Coronary artery (tissue), 2 donors: ENCODE measurements at regions not wholly inside any gene's neighbourhood (a gene's known extent, or its start where the extent isn't known, plus 50 kb on each side); places are given as distances from the start of the nearest gene placed in this dataset.

Experiments
- DNase-seq: peaks from one replicate; pipeline ENCODE4 v3.0.0-alpha.2; 2017; ENCODE audit warnings: low spot score
- H3K27ac ChIP-seq, 2 donors: fragments of 200-600 bp; sonication (generic); one replicate each; pipeline ENCODE4 v1.5.1; 2016 to 2019
- H3K4me3 ChIP-seq: fragments of 200-600 bp; sonication (generic); 2 replicates; pipeline ENCODE4 v1.5.1; 2016; ENCODE audit warnings: mild to moderate bottlenecking, moderate library complexity
- CTCF ChIP-seq: fragments of 200-600 bp; sonication (generic); IDR thresholded peaks from one replicate; pipeline ENCODE4 v1.5.1; 2019; ENCODE audit warnings: antibody characterized with exemption

GRCh38 chr15:98231696-98232440 is 271.4 kb downstream of the ARRDC4 start:
- no peak for DNase-seq
- TF ChIP-seq CTCF: no peak
- no peak overlapping the region for H3K4me3 ChIP-seq
- H3K27ac ChIP-seq: no peak overlapping the region

GRCh38 chr15:98232761-98233160 is 272.3 kb downstream of the ARRDC4 start:
- Histone ChIP-seq H3K4me3 (no peak overlapping the region), H3K27ac (no peak overlapping the region)
- TF ChIP-seq CTCF: no peak
- DNase-seq: no peak

DNA sequence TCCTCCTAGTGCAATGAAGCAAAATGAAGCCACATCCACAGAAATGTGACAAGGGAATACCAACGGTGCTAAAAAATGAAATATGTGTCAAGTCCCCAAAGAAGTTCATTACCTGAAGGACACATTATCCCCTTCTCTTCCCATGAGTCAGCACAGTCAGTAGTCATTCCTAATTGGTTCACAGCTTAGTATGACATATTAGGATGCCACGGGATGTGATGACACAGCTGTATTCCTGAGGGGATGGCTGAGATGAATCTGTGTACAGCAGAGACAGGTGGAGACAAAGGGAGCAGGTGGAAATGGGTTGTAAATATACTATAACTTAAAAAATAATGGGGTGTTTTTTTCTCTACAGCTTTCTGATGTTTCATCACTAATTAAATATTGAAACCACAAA is 273.4 kb downstream of the ARRDC4 start:
- Histone ChIP-seq H3K4me3 (no peak overlapping the region), H3K27ac (no peak overlapping the region)
- DNase-seq: no peak
- TF ChIP-seq CTCF: no peak

DNA sequence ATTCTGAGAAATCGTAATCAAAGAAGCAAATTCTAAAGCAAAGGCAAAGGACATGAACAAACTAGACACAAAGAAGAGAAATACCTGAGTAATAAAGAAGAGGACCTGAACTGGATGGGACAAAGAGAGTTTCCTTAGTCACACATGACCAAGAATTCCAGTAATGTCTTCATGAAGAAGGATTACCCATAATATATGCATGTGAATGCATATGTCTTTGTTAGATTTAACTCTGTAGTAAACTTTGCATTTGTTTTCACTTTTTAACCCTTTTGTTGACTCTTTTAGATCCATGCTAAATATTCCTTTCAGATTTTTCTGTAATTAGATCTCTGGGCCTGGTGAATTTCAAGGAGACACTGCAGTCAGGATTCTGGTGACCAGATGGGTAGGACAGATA is 279.8 kb downstream of the ARRDC4 start:
- H3K4me3 ChIP-seq: no peak overlapping the region
- DNase-seq: no peak
- TF ChIP-seq CTCF: no peak
- no peak overlapping the region for H3K27ac ChIP-seq

GRCh38 chr15:98241032-98241554 is 280.6 kb downstream of the ARRDC4 start:
- TF ChIP-seq CTCF: no peak
- H3K27ac ChIP-seq: no peak overlapping the region
- no peak for DNase-seq
- no peak overlapping the region for H3K4me3 ChIP-seq

- DNase-seq: no peak
- no peak overlapping the region for H3K4me3 ChIP-seq
- no peak for TF ChIP-seq CTCF
- H3K27ac ChIP-seq: no peak overlapping the region
These were observed 296.8 kb downstream of the ARRDC4 start for GRCh38 chr15:98257290-98257689.

DNA sequence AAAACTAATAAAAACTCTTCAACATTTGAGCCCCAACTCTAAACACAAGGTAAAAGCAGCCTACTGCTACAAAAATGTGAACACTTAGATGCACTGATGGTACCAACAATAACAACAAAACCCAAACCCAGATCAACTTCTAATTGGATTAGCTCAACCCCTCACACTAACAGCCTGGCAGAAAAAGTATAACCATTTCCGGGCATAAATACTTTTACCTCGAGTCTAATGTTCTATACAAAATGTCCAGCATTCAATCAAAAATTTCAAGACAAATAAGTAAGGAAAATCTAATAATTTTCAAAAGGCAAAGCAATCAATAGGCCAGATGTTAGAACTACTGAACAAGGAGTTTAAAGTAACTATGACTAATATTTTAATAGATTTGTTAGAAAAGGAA is 303.3 kb downstream of the ARRDC4 start:
- no peak for TF ChIP-seq CTCF

More for the DNA sequence above, 303.3 kb downstream of the ARRDC4 start:
- Histone ChIP-seq H3K27ac (no peak overlapping the region), H3K4me3 (no peak overlapping the region)
- no peak for DNase-seq
